WTC11 (cell line): ENCODE measurements at regions not wholly inside any gene's neighbourhood (a gene's known extent, or its start where the extent isn't known, plus 50 kb on each side); places are given as distances from the start of the nearest gene placed in this dataset.

Source experiments
- NFYB ChIP-seq: sonication (generic); formaldehyde crosslinking; conservative IDR thresholded peaks from 2 replicates; pipeline ENCODE4 v1.8.0; 2022; ENCODE audit warnings: low read depth, missing genetic modification reagents
- TF ChIP-seq, protein P1 (sequence below): fragments of 200-600 bp; IDR thresholded peaks from 2 replicates; pipeline ENCODE4 v1.8.0; 2022; ENCODE audit warnings: antibody characterized with exemption

DNA sequence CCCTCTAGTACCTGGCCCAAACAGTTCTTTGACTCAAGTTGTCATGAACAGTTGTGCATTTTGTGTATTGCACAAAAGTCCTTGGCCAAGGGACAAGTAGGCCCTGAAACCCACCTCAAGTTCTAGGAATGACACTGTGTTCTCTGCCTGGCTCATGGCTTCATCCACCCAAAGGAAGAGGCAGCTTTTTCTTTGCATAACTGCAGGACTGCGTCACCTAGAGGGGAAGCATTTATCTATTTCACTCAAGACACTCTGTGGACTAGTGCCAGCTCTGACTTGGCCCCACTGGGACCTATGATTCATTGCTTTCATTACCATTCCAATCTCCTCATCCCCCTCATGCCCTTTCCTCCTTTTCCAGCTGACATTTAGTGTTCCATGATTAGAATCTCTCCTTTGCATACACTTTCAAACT is 119.3 kb upstream of the SIX2 start:
- TF ChIP-seq NFYB (CRISPR knock-in tag): no peak
- TF ChIP-seq, protein P1, sequence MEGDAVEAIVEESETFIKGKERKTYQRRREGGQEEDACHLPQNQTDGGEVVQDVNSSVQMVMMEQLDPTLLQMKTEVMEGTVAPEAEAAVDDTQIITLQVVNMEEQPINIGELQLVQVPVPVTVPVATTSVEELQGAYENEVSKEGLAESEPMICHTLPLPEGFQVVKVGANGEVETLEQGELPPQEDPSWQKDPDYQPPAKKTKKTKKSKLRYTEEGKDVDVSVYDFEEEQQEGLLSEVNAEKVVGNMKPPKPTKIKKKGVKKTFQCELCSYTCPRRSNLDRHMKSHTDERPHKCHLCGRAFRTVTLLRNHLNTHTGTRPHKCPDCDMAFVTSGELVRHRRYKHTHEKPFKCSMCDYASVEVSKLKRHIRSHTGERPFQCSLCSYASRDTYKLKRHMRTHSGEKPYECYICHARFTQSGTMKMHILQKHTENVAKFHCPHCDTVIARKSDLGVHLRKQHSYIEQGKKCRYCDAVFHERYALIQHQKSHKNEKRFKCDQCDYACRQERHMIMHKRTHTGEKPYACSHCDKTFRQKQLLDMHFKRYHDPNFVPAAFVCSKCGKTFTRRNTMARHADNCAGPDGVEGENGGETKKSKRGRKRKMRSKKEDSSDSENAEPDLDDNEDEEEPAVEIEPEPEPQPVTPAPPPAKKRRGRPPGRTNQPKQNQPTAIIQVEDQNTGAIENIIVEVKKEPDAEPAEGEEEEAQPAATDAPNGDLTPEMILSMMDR: no peak
